ENCODE measurements at regions not wholly inside any gene's neighbourhood (a gene's known extent, or its start where the extent isn't known, plus 50 kb on each side); places are given as distances from the start of the nearest gene placed in this dataset.

- TF ChIP-seq CTCF (IDR thresholded peaks at IDR 0.05; ENCODE audit: low read depth, low read length) (no peak), POLR2A (IDR thresholded peaks at IDR 0.05; ENCODE audit: extremely low read depth, insufficient read length) (no peak), MAX (IDR thresholded peaks at IDR 0.05; ENCODE audit: low read depth, low read length) (no peak), MYC (IDR thresholded peaks at IDR 0.05; ENCODE audit: low read depth, low read length) (no peak)
Measured at GRCh38 chr4:108443585-108443984, 176.8 kb upstream of the RPL34 start.

Measured in NB4 (cell line).